AG04449 (cell line): ENCODE measurements at regions not wholly inside any gene's neighbourhood (a gene's known extent, or its start where the extent isn't known, plus 50 kb on each side); places are given as distances from the start of the nearest gene placed in this dataset.

Source experiments
- CTCF ChIA-PET: fragments of 350-600 bp; formaldehyde crosslinking; extraction: SDS; loops from one replicate; lab custom pipeline; 2021; ENCODE audit warnings: antibody characterized with exemption; lab: Yijun Ruan, JAX
- POLR2A ChIA-PET: fragments of 400-600, 350-600 bp; formaldehyde crosslinking; extraction: SDS; loops from one replicate; lab custom pipeline; 2020; ENCODE audit warnings: antibody characterized with exemption, inconsistent platforms; lab: Yijun Ruan, JAX
- DNase-seq: peaks from one replicate; pipeline ENCODE4 v3.0.0-alpha.2; 2010; ENCODE audit warnings: low read depth, low spot score
- H3K4me3 ChIP-seq: 2 replicates; pipeline ENCODE4 v1.5.1; 2011; ENCODE audit warnings: low read depth, mild to moderate bottlenecking, control low read depth, low read length
- CTCF ChIP-seq: IDR thresholded peaks from one replicate; pipeline ENCODE4 v1.5.1; 2011; ENCODE audit warnings: mild to moderate bottlenecking, moderate library complexity, low read length, control low read depth, inconsistent platforms; ENCODE audit not compliant: insufficient read depth; ENCODE audit errors: missing control alignments

DNA sequence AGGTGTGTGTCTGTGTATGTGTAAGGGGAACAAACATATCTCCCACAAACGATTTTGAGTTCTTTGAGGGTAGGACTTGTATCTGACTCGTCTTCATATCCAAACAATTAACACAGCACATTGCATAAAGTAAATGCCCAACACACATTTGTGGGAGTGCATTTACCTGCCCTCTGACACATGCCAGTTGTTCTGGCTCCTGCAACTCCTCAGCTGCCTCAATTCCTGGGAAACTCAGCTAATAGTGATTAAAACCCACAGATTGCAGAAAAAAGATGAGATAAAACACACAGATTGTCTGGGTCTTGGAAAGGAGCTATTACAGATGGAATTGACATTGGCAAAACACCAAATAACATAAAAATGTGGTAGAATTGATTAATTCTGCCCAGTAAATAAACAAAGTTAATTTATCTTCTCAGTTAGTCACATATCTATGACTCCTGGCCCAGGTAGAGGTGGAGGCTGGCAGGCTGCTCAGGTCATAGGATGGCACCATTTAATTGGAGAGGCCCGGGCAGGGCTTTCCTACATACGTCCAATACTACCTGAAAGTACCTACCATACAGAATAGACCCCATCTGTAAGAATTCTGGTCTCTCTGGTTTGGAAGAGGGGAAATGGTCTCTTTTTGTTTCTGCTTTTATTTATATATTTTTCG is 71.5 kb upstream of the IFNGR1 start:
- TF ChIP-seq CTCF, result no peak
- no peak overlapping the region for H3K4me3 ChIP-seq
- DNase-seq, result no peak
- ChIA-PET POLR2A (no interaction called here), CTCF (no interaction called here)

DNA sequence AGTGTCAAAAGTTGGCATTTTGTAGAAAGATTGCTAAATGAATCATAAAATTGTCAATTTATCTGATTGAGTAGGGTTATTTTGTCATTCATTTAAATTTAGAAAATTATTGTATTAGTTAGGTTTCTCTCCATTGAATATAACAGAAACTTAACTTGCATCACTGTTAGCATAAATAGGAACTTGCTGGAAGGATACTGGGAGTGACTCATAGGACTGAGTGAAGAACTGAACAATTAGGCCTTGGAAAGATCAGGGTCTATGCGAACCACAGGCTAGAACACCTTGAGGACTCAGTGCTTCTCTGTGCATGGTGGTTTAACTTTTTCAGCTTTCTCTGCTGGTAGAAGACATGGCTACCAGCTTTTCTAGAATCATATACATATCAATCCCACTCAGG is 67.7 kb upstream of the IFNGR1 start:
- POLR2A ChIA-PET, result no interaction called here
- no peak for TF ChIP-seq CTCF
- CTCF ChIA-PET, result interaction anchor here (0.7 to 1.4 kb wide), 3 partner anchors 10 to 28 kb away, joined by 3 to 4 read pairs (median 4); no protein-coding TSS in a partner anchor
- no peak overlapping the region for H3K4me3 ChIP-seq
- DNase-seq, result no peak

- no peak overlapping the region for H3K4me3 ChIP-seq
- ChIA-PET CTCF (no interaction called here), POLR2A (interaction anchor here (0.7 kb wide), 1 partner anchor 662 kb away, joined by 3 read pairs; no protein-coding TSS in a partner anchor)
- no peak for DNase-seq
- TF ChIP-seq CTCF, result no peak
These were observed 67.2 kb upstream of the IFNGR1 start for GRCh38 chr6:137286368-137286767.

DNA sequence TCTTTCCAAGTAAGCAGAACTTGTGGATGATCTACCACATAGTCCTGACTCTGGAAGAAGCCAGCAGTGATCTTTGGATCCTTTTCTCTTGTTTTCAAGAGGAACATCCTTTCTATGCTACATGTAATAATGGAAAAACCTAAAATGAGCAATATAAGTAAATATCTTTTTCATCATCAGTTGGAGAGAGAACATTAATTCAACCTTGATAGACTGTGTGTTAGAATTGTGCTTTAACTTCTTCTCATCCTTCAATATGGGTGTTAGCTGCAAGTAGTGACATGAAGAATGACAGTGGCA is 65.6 kb upstream of the IFNGR1 start:
- DNase-seq, result no peak
- POLR2A ChIA-PET, result no interaction called here

DNA sequence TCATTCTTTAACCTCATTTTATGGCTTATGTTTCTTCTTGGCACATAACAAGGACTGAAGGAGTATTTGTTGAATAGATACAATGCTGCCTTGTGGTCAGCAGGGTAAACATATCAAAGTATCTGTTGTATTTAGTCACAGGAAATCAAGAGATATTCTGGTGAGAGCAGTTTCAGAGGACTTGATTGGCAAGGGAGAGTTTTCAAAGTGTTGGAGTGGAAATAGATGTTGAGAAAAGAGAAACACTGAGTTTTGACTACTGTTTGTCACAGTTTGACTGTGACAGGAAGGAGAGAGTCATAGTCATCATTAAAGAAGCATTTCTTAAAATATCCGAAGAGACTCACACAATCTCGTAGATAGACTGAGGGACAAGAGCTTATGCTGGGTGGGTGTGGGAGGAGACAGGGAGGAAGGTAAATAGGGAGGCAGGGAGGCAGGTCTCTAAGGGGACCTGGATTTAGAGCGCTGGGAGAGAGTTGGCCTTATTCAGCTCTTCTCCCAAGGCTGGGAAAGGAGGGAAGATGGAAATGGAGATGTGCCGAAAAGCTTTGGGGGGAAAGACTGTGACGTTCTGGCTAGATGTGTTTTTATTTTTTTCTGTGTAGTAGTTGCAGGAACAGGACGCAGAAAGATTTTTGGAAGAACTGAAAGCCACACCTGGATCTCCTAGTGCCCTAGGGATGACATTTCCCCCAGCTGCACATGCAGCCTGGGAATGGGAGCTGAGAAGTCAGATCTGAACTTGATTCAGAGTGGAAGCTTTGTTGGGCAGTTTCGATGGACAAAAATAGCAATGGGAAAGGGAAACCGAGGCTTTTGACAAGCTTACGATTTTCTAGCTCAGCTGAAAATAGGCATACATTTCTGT is 65.0 kb upstream of the IFNGR1 start:
- DNase-seq, result no peak
- no peak overlapping the region for H3K4me3 ChIP-seq
- TF ChIP-seq CTCF, result no peak
- ChIA-PET CTCF (interaction anchor here (0.9 kb wide), 1 partner anchor 31 kb away, joined by 4 read pairs; no protein-coding TSS in a partner anchor), POLR2A (no interaction called here)

More for the DNA sequence above, 65.6 kb upstream of the IFNGR1 start:
- TF ChIP-seq CTCF, result no peak
- CTCF ChIA-PET, result interaction anchor here (0.9 kb wide), 1 partner anchor 30 kb away, joined by 4 read pairs; no protein-coding TSS in a partner anchor
- no peak overlapping the region for H3K4me3 ChIP-seq

DNA sequence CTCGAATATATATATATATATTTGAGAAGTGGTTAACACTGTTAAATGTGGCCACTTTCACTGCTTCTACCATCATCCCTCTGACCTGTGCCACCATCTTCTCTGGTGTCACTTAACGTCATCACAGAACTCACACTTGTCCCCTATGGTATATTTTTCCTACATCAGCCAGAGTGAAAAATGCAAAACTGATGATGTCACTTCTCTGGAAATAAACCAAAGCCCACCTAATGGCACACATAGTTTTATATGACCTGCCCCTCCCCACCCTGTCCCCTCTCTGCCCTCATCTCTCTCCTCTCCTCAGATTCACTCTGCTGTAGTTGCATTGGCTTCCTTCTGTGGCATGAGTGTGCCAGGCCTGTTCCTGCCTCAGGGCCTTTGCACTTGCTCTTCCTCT is 63.9 kb upstream of the IFNGR1 start:
- TF ChIP-seq CTCF, result no peak
- CTCF ChIA-PET, result no interaction called here
- POLR2A ChIA-PET, result no interaction called here
- DNase-seq, result no peak
- H3K4me3 ChIP-seq, result no peak overlapping the region
